CD8-positive, alpha-beta memory T cell (primary cell): ENCODE measurements at regions not wholly inside any gene's neighbourhood (a gene's known extent, or its start where the extent isn't known, plus 50 kb on each side); places are given as distances from the start of the nearest gene placed in this dataset.

Experiments used
- CTCF ChIA-PET: fragments of 350-600 bp; sonication (Branson Sonifier 250); formaldehyde crosslinking; loops from one replicate; lab custom pipeline; 2021; ENCODE audit warnings: antibody characterized with exemption; lab: Charles Lee
- POLR2A ChIA-PET: fragments of 350-600 bp; sonication (Branson Sonifier 250); formaldehyde crosslinking; loops from one replicate; lab custom pipeline; 2021; ENCODE audit warnings: antibody characterized with exemption; lab: Charles Lee
- DNase-seq, 5 donors: peaks; one replicate each; pipeline versions ENCODE4 v3.0.0 to v3.0.0-alpha.2; 2020 to 2022; ENCODE audit warnings: mixed read lengths in 1 of 5
- H3K27ac ChIP-seq: one replicate; pipeline ENCODE4 v1.7.0; 2013; ENCODE audit warnings: low read depth, mild to moderate bottlenecking, low read length, moderate library complexity
- H3K27me3 ChIP-seq: 2 replicates; pipeline ENCODE4 v1.7.0; 2013; ENCODE audit warnings: low read length, mild to moderate bottlenecking; ENCODE audit not compliant: insufficient read depth, poor library complexity, severe bottlenecking
- H3K36me3 ChIP-seq: 2 replicates; pipeline ENCODE4 v1.7.0; 2013; ENCODE audit warnings: mild to moderate bottlenecking, low read length, moderate library complexity; ENCODE audit not compliant: insufficient read depth
- H3K4me1 ChIP-seq: 2 replicates; pipeline ENCODE4 v1.7.0; 2013; ENCODE audit warnings: mild to moderate bottlenecking, low read length, moderate library complexity; ENCODE audit not compliant: insufficient read depth
- H3K4me3 ChIP-seq: 2 replicates; pipeline ENCODE4 v1.7.0; 2013; ENCODE audit warnings: mild to moderate bottlenecking, low read length
- H3K9me3 ChIP-seq: 2 replicates; pipeline ENCODE4 v1.7.0; 2013; ENCODE audit warnings: mild to moderate bottlenecking, low read length
- H3K27ac Mint-ChIP-seq, 8 donors: one replicate each; pipeline ENCODE4 v1.8.0; 2020 to 2021; ENCODE audit warnings: mixed read lengths in 8 of 8, mild to moderate bottlenecking in 6 of 8, inconsistent platforms in 3 of 8, moderate library complexity in 3 of 8
- H3K27me3 Mint-ChIP-seq, 2 donors: one replicate each; pipeline ENCODE4 v1.8.0; 2020 to 2021; ENCODE audit warnings: mixed read lengths in 2 of 2, mild to moderate bottlenecking in 1 of 2, moderate library complexity in 1 of 2
- H3K36me3 Mint-ChIP-seq, 3 donors: one replicate each; pipeline ENCODE4 v1.8.0; 2020 to 2021; ENCODE audit warnings: mixed read lengths in 3 of 3, inconsistent platforms in 1 of 3, mild to moderate bottlenecking in 1 of 3
- H3K4me1 Mint-ChIP-seq, 3 donors: one replicate each; pipeline ENCODE4 v1.8.0; 2020 to 2021; ENCODE audit warnings: mixed read lengths in 3 of 3, inconsistent platforms in 1 of 3, mild to moderate bottlenecking in 1 of 3
- H3K4me3 Mint-ChIP-seq, 7 donors: one replicate each; pipeline ENCODE4 v1.8.0; 2020 to 2021; ENCODE audit warnings: mixed read lengths in 7 of 7, mild to moderate bottlenecking in 6 of 7, moderate library complexity in 4 of 7, inconsistent platforms in 2 of 7
- H3K9me3 Mint-ChIP-seq, 5 donors: one replicate each; pipeline ENCODE4 v1.8.0; 2020 to 2022; ENCODE audit warnings: mixed read lengths in 5 of 5, mild to moderate bottlenecking in 3 of 5, moderate library complexity in 2 of 5, inconsistent platforms in 1 of 5

DNA sequence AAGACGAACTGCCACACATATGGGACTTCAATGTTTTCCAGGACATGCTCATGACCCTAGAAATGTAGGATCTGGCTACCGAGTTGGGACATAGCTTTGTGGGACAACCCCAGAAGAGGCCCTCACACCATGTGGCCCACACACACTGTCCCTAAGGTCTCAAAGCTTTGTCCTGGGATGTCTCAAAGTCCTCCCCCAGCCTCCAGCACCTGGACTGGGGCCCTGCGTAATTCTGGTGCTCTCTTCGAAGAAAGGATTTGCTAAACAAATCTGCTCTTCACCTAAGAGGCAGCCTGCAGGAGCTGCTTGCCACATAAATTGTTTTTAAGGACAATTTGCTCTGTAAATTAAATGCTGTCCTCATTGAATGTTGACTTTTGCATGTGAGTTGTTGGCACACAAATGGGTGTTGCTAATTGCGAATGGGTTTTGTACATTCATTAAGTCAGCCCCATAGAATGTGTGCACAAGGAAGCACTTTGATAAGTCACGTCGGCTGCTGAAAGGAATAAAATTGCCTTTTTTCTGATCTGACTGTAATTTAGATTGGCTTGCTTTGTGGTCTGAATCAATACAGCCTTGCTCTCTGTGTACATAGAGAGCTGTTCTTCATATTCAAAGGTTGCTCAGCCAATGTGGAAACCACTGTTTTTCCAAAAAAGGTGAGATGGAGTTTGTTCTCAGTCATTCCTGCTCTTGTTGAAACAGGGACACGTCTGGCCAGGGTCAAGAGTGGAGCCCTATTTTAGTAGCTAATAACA, 161.6 kb upstream of the PWP1 start:
- Mint-ChIP-seq H3K4me3 (no peak overlapping the region), H3K27me3 (peaks cover 3% of the 10 kb centered on the region in 2 donors), H3K36me3 (peaks cover 12 to 29% (median 26%) of the 10 kb centered on the region in 3 donors), H3K27ac (no peak overlapping the region), H3K9me3 (peaks cover 2 to 12% (median 4%) of the 10 kb centered on the region in 5 donors), H3K4me1 (peaks cover 0 to 11% (median 4%) of the 10 kb centered on the region in 3 donors)
- H3K4me1 ChIP-seq: no peaks in the 10 kb centered on the region
- no peak overlapping the region for H3K27ac ChIP-seq
- no peaks in the 10 kb centered on the region for H3K27me3 ChIP-seq
- no peaks in the 10 kb centered on the region for H3K36me3 ChIP-seq
- POLR2A ChIA-PET: no interaction called here
- CTCF ChIA-PET: no interaction called here
- no peaks in the 10 kb centered on the region for H3K9me3 ChIP-seq
- H3K4me3 ChIP-seq: no peak overlapping the region
- DNase-seq: no peak

DNA sequence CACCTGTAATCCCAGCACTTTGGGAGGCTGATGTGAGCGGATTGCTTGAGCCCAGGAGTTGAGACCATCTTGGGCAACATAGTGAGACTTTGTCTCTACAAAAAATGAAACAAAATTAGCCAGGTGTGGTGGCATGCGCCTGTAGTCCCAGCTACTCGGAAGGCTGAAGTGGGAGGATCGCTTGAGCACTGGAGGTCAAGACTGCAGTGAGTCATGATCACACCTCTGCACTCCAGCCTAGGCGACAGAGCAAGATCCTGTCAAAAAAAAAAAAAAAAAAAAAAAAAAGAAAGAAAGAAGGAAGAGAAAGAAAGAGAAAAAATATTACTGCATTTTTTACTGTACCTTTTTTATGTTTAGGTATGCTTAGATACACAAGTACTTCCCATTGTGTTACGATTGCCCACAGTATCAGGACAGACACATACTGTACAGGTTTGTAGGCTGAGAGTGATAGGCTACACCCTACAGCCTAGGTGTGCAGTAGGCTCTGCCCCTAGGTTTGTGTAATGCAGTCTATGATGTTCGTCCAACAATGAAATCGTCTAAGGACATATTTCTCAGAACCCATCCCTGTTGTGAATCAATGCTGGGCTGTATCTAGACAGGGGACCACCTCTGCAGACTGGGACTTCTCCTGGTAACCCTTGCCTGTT, 160.4 kb upstream of the PWP1 start:
- no peak for DNase-seq
- Mint-ChIP-seq H3K27ac (peak overlapping the region in 1 of 8 donors; percentile 26), H3K9me3 (peaks cover 2 to 9% (median 3%) of the 10 kb centered on the region in 5 donors), H3K36me3 (peaks cover 12 to 20% (median 19%) of the 10 kb centered on the region in 3 donors), H3K4me3 (no peak overlapping the region), H3K27me3 (peaks cover 3% of the 10 kb centered on the region in 2 donors), H3K4me1 (peaks cover 0 to 11% (median 4%) of the 10 kb centered on the region in 3 donors)
- ChIA-PET POLR2A (no interaction called here), CTCF (no interaction called here)
- H3K9me3 ChIP-seq: no peaks in the 10 kb centered on the region
- H3K4me1 ChIP-seq: no peaks in the 10 kb centered on the region
- no peak overlapping the region for H3K27ac ChIP-seq
- no peaks in the 10 kb centered on the region for H3K27me3 ChIP-seq
- H3K4me3 ChIP-seq: no peak overlapping the region
- H3K36me3 ChIP-seq: no peaks in the 10 kb centered on the region

- H3K4me3 ChIP-seq: no peak overlapping the region
- Mint-ChIP-seq H3K4me3 (peak overlapping the region in 1 of 7 donors; percentile 41), H3K4me1 (peaks cover 0 to 11% (median 4%) of the 10 kb centered on the region in 3 donors), H3K36me3 (peaks cover 6 to 12% (median 12%) of the 10 kb centered on the region in 3 donors), H3K9me3 (peaks cover under 1 to 9% (median 2%) of the 10 kb centered on the region in 5 donors), H3K27ac (peak overlapping the region in 2 of 8 donors; percentile 26 to 61), H3K27me3 (peaks cover 3% of the 10 kb centered on the region in 2 donors)
- no peak for DNase-seq
- H3K36me3 ChIP-seq: no peaks in the 10 kb centered on the region
- H3K27ac ChIP-seq: no peak overlapping the region
- no peaks in the 10 kb centered on the region for H3K9me3 ChIP-seq
- H3K27me3 ChIP-seq: no peaks in the 10 kb centered on the region
- POLR2A ChIA-PET: no interaction called here
- no peaks in the 10 kb centered on the region for H3K4me1 ChIP-seq
- CTCF ChIA-PET: no interaction called here
Observed at GRCh38 chr12:107525719-107526554, 159.7 kb upstream of the PWP1 start.

DNA sequence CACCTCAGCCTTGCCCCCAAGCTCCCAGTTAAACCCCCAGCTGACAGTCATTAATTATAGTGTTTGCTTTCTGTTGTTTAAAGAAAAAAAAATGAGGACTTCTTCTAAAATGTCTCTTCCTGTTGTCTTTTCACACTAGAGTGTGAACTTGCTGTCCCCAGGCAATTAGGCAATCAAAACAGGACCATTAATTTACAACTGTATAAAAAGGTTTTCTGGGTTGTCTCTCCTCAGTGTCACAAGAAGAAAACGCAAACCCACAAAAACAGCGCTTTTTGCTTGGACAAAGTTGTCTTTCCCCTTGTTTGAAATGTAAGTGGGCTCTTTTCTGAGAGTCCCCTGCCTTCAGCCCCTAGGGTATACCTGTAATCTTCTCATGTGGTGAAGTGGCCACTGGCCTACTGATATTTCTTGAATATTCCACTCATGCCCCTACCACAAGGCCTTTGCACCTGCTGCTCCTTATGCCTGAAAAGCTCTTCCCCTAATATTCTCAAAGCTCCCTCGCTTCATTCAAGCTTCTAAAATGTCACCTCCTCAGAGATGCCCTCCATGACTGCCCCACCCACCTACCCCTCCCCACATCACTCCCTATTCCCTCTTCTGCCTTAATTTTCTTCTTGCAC, 158.9 kb upstream of the PWP1 start:
- no peaks in the 10 kb centered on the region for H3K9me3 ChIP-seq
- peaks cover 1 to 6% (median 5%) of the 10 kb centered on the region in 3 donors for H3K36me3 Mint-ChIP-seq
- no peak for DNase-seq
- peaks cover 3% of the 10 kb centered on the region in 2 donors for H3K27me3 Mint-ChIP-seq
- no peaks in the 10 kb centered on the region for H3K36me3 ChIP-seq
- peak overlapping the region in 1 of 7 donors; percentile 41 for H3K4me3 Mint-ChIP-seq
- ChIA-PET POLR2A (no interaction called here), CTCF (no interaction called here)
- peaks cover 0 to 6% (median 2%) of the 10 kb centered on the region in 5 donors for H3K9me3 Mint-ChIP-seq
- H3K27ac ChIP-seq: no peak overlapping the region
- H3K4me1 ChIP-seq: no peaks in the 10 kb centered on the region
- peak overlapping the region in 2 of 8 donors; percentile 27 to 51 for H3K27ac Mint-ChIP-seq
- no peak overlapping the region for H3K4me3 ChIP-seq
- no peaks in the 10 kb centered on the region for H3K27me3 ChIP-seq
- peaks cover 0 to 11% (median 4%) of the 10 kb centered on the region in 3 donors for H3K4me1 Mint-ChIP-seq

- Histone ChIP-seq H3K27me3 (no peaks in the 10 kb centered on the region), H3K36me3 (no peaks in the 10 kb centered on the region), H3K9me3 (peaks cover 5% of the 10 kb centered on the region), H3K27ac (no peak overlapping the region), H3K4me3 (no peak overlapping the region), H3K4me1 (no peaks in the 10 kb centered on the region)
- Mint-ChIP-seq H3K27me3 (peaks cover 0 to 2% of the 10 kb centered on the region in 2 donors), H3K4me1 (peaks cover 0 to 20% (median 10%) of the 10 kb centered on the region in 3 donors), H3K4me3 (no peak overlapping the region), H3K9me3 (peaks cover 2 to 12% (median 7%) of the 10 kb centered on the region in 5 donors), H3K27ac (no peak overlapping the region), H3K36me3 (peaks cover 0 to 10% (median 2%) of the 10 kb centered on the region in 3 donors)
- DNase-seq: no peak
- POLR2A ChIA-PET: no interaction called here
- CTCF ChIA-PET: no interaction called here
Observed at GRCh38 chr12:107528731-107529365, 156.8 kb upstream of the PWP1 start.

- peaks cover 0 to 20% (median 10%) of the 10 kb centered on the region in 3 donors for H3K4me1 Mint-ChIP-seq
- H3K27me3 ChIP-seq: no peaks in the 10 kb centered on the region
- H3K27me3 Mint-ChIP-seq: peaks cover 0 to 2% of the 10 kb centered on the region in 2 donors
- no peak overlapping the region for H3K27ac Mint-ChIP-seq
- ChIA-PET CTCF (no interaction called here), POLR2A (no interaction called here)
- no peak overlapping the region for H3K4me3 ChIP-seq
- no peak for DNase-seq
- H3K36me3 Mint-ChIP-seq: peaks cover 0 to 14% (median 2%) of the 10 kb centered on the region in 3 donors
- peaks cover 5% of the 10 kb centered on the region for H3K9me3 ChIP-seq
- no peaks in the 10 kb centered on the region for H3K36me3 ChIP-seq
- H3K4me3 Mint-ChIP-seq: no peak overlapping the region
- no peaks in the 10 kb centered on the region for H3K4me1 ChIP-seq
- H3K27ac ChIP-seq: no peak overlapping the region
- H3K9me3 Mint-ChIP-seq: peaks cover 2 to 12% (median 7%) of the 10 kb centered on the region in 5 donors
Observed at GRCh38 chr12:107529991-107530390, 155.6 kb upstream of the PWP1 start.

GRCh38 chr12:107530701-107531100, 154.9 kb upstream of the PWP1 start:
- H3K9me3 Mint-ChIP-seq: peaks cover 2 to 12% (median 7%) of the 10 kb centered on the region in 5 donors
- Histone ChIP-seq H3K27me3 (no peaks in the 10 kb centered on the region), H3K4me3 (no peak overlapping the region), H3K9me3 (peaks cover 5% of the 10 kb centered on the region), H3K36me3 (no peaks in the 10 kb centered on the region), H3K4me1 (no peaks in the 10 kb centered on the region), H3K27ac (no peak overlapping the region)
- peaks cover 0 to 20% (median 10%) of the 10 kb centered on the region in 3 donors for H3K4me1 Mint-ChIP-seq
- no peak overlapping the region for H3K27ac Mint-ChIP-seq
- H3K27me3 Mint-ChIP-seq: peaks cover 0 to 2% of the 10 kb centered on the region in 2 donors
- no peak overlapping the region for H3K4me3 Mint-ChIP-seq
- peaks cover 0 to 14% (median 2%) of the 10 kb centered on the region in 3 donors for H3K36me3 Mint-ChIP-seq
- DNase-seq: no peak
- CTCF ChIA-PET: no interaction called here
- POLR2A ChIA-PET: no interaction called here
